GM13976 (cell line): ENCODE measurements at regions not wholly inside any gene's neighbourhood (a gene's known extent, or its start where the extent isn't known, plus 50 kb on each side); places are given as distances from the start of the nearest gene placed in this dataset.

Source experiments
- DNase-seq: peaks from one replicate; pipeline ENCODE4 v3.0.0; 2012; ENCODE audit warnings: low spot score
- in situ Hi-C: fragments of 300-500 bp; cut with MboI; formaldehyde crosslinking; loops from one replicate; pipeline ENCODE4 v1.12.0; 2022; ENCODE audit warnings: low sequenced_read_pairs, mixed read lengths, inconsistent platforms; ENCODE audit not compliant: unreplicated experiment
- TF ChIP-seq, protein P1 (sequence below): IDR thresholded peaks from 2 replicates; pipeline ENCODE4 v1.5.1; 2012; ENCODE audit warnings: borderline replicate concordance, mild to moderate bottlenecking; ENCODE audit not compliant: insufficient read depth; ENCODE audit errors: extremely low read depth, missing control alignments, control extremely low read depth

DNA sequence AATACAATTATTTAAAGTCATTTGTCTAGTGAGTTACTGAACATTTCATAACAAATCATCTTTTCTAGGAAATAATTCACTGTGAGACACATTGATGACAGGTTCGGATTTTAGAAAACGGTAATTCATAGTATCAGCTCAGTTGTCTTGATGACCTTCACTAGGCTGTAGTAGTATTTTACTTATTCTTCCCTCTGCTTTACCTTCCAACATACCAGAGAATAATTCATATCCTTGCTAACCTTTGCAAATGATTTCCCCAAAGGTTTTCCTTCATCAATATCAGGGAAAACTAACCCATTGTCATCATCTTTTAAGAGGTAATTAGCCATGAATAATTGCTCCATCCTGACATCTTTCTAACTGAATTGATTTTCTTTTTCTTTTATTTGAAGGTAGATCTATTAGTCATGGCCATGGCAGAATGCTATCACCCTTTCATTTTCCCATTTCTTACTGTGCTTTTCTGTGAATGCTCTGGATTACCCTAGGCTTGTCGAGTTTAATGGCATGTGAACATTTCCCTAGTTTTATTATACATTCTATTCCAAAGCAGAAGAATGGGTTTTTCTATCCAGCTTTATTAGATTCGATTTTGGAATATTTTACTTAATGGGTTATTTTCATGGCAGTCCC is 299.2 kb downstream of the OLFM4 start:
- in situ Hi-C loops, result no loop called here

DNA sequence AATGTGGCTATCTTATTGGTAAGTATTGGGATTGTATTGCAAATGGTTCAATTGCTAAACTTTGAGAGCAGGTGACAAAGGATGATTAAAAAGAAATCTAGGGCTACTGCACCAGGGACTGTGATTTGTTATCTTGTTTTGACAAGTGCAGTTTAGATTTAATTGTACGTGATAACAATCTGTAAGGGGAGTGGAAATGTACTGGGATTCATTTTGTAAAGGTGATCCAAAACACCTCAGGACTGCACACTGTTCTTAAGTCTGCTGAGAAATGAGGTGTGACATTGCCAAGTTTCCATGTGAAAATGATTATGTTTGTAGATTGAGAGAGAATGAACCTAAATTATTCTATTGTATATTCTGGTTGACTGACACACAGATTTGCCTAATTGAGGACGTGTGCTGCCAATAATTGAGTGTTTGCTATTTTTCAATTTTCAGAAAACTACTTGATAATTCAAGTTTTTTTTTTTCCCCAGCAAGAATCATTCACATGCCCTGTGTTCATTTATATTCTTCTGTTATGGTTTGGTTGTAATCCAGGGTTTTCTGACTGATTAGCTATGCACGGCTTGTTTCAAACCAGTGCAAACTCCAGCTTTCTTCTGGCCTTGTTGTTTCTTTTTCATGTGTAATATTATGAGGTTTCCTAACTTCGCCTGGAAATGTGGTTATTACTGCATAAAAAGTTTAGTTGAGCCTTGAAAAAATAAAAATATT is 308.0 kb downstream of the OLFM4 start:
- DNase-seq, result no peak
- in situ Hi-C loops, result no loop called here

More for the DNA sequence above, 299.2 kb downstream of the OLFM4 start:
- DNase-seq, result no peak
- TF ChIP-seq, protein P1, sequence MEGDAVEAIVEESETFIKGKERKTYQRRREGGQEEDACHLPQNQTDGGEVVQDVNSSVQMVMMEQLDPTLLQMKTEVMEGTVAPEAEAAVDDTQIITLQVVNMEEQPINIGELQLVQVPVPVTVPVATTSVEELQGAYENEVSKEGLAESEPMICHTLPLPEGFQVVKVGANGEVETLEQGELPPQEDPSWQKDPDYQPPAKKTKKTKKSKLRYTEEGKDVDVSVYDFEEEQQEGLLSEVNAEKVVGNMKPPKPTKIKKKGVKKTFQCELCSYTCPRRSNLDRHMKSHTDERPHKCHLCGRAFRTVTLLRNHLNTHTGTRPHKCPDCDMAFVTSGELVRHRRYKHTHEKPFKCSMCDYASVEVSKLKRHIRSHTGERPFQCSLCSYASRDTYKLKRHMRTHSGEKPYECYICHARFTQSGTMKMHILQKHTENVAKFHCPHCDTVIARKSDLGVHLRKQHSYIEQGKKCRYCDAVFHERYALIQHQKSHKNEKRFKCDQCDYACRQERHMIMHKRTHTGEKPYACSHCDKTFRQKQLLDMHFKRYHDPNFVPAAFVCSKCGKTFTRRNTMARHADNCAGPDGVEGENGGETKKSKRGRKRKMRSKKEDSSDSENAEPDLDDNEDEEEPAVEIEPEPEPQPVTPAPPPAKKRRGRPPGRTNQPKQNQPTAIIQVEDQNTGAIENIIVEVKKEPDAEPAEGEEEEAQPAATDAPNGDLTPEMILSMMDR, result no peak

DNA sequence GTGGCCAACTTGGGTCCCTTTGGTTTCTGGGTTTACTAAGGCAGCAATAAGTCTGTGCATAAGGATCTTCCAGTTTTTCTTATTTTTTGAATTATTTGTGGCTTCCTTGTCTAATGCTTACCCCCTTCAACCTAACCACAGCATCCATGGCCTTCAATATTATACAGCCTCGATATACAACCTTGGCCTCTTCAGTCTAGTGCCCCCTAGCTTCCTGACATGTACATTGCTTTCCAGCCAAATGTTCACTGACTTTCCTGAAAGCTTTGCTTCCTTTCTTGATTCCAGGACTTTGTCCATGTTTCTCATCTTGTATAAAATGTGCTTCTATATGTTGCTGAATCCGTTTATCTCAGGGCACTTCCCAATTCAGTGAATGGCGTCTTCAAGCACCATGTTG is 310.1 kb downstream of the OLFM4 start:
- TF ChIP-seq, protein P1, result no peak
- in situ Hi-C loops, result no loop called here
- DNase-seq, result no peak

More for the DNA sequence above, 308.0 kb downstream of the OLFM4 start:
- TF ChIP-seq, protein P1, result no peak

DNA sequence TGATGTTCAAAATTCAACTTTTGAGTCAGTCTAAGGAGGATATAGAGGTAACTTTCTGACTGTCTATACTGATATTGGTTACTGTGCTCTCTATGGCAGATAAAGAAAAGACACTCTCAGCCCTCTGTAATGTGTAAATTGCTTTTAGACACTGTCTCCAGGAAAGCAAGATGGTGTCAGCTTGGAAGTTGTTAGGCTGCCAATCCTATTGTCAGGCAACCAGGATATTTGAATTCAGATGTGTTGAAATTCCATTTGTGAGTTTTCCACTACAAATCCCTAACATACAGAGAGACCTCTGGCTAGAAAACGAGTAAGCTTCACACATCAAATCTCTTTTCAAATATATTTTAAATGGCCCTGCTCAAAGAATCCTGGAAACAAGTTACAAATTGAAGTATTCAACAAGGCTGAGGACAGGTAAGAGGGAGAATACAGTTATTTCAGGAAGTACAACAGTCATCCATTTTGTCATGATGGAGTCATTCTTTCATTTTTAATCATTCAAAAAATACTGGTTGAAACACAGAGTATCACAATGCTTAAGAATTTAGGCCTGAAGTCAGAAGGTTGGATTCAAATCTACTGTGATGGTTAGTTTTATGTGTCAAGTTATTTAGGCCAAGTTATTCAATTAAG is 312.0 kb downstream of the OLFM4 start:
- TF ChIP-seq, protein P1, result no peak
- in situ Hi-C loops, result no loop called here
- DNase-seq, result no peak

DNA sequence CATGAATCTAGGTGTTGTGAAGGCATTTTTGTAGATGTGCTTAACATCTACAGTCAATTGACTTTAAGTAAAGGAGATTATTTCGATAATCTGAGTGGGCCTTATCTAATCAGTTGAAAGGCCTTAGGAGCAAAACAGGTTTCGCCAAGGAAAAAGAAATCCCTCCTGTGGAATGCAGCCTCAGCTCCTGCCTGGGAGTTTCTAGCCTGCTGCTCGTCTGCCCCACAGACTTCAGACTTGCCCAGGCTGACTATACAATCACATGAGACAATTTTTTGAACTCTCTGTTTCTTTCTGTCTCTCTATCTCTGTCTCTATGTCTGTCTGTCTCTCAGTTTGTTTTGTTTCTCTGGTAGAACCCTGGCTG is 312.5 kb downstream of the OLFM4 start:
- DNase-seq, result no peak
- TF ChIP-seq, protein P1, result no peak
- in situ Hi-C loops, result no loop called here

DNA sequence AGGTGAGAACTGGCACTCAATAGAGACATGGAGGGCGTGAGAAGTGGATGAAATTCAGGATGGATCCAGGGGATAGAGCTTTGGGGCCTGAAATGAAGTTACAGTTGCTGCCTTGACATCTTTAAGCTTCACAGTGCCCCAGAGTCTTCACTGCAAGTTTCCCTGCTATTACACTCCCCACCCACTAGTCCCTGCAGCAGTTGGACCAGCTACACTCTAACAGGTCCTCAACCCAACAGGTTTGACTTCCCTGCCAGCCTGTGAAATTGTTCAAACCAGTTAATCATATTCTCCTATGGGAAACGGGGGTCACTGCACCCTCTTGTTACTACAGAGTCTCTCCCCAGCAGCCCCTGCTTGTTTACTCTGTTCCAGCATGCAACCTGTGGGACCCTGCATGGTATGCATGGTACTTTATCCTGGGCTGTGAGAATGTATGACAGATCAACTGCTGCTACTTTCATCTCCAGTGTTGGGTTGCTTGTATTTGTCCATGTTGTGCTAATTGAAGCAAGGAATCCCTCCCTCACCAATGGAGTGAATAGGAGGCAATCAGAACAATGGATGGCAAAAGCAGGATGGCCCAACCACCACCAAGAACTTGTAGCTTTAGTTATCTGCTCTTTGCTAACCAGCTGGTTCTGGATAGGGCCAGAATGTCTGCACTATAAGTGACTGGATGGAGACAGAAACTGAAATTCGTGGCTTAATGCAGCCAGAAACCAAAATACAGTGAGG is 314.2 kb downstream of the OLFM4 start:
- TF ChIP-seq, protein P1, result no peak
- DNase-seq, result no peak
- in situ Hi-C loops, result no loop called here
